ENCODE measurements at regions not wholly inside any gene's neighbourhood (a gene's known extent, or its start where the extent isn't known, plus 50 kb on each side); places are given as distances from the start of the nearest gene placed in this dataset.

GRCh38 chr5:118015511-118015910 lies 972.8 kb downstream of the DTWD2 start:
- Histone ChIP-seq H3K9ac (ENCODE audit: extremely low read depth, insufficient read length, low read length) (no peak overlapping the region), H4K91ac (ENCODE audit: insufficient read length, low read depth, low read length) (no peak overlapping the region), H3K9me3 (ENCODE audit: control insufficient read depth, low read depth, low read length) (no peaks in the 10 kb centered on the region), H3K27ac (ENCODE audit: insufficient read length, low read depth, low read length) (no peak overlapping the region), H3K56ac (ENCODE audit: insufficient read length, low read depth, low read length) (no peak overlapping the region), H2BK5ac (ENCODE audit: insufficient read length, low read length) (no peak overlapping the region), H2BK12ac (ENCODE audit: insufficient read length, low read depth, low read length) (no peak overlapping the region), H3K23me2 (ENCODE audit: insufficient read length, low read depth, low read length, poor library complexity, severe bottlenecking) (no peaks in the 10 kb centered on the region), H3K79me1 (ENCODE audit: insufficient read depth, low read depth, low read length, poor library complexity, severe bottlenecking) (no peaks in the 10 kb centered on the region), H3K4me2 (ENCODE audit: insufficient read depth, insufficient read length, low read length) (no peak overlapping the region), H2BK15ac (ENCODE audit: low read depth, low read length) (no peak overlapping the region), H3K14ac (ENCODE audit: insufficient read depth, low read length) (no peak overlapping the region), H2BK20ac (ENCODE audit: low read depth, low read length, poor library complexity, severe bottlenecking) (no peak overlapping the region), H3K79me2 (ENCODE audit: insufficient read depth, low read length) (no peaks in the 10 kb centered on the region), H4K20me1 (ENCODE audit: control insufficient read depth, insufficient read depth, insufficient read length) (no peaks in the 10 kb centered on the region), H3T11ph (ENCODE audit: low read length) (no peak overlapping the region), H3K4me1 (ENCODE audit: insufficient read depth, low read length) (no peaks in the 10 kb centered on the region; the same call in 1 of the 2 replicates), H3K4ac (ENCODE audit: low read depth, low read length) (no peak overlapping the region), H2BK120ac (ENCODE audit: low read depth, low read length, poor library complexity, severe bottlenecking) (no peak overlapping the region), H3K18ac (ENCODE audit: insufficient read length, low read depth, low read length) (no peak overlapping the region), H3K27me3 (ENCODE audit: insufficient read depth, low read length) (no peaks in the 10 kb centered on the region), H2AFZ (ENCODE audit: low read length) (no peak overlapping the region), H3K23ac (ENCODE audit: insufficient read length, low read depth, low read length) (no peak overlapping the region), H4K5ac (ENCODE audit: insufficient read length, low read depth, low read length) (no peak overlapping the region), H4K8ac (replicated peaks; ENCODE audit: insufficient read length, low read depth, low read length) (no peak overlapping the region), H2AK5ac (ENCODE audit: insufficient read length, low read length) (no peak overlapping the region)
- TF ChIP-seq CTCF (conservative IDR thresholded peaks at IDR 0.05) = no peak
- WGBS (ENCODE audit: extremely low coverage, insufficient read length, low lambda C conversion rate) = no CpG with 5 or more reads among the region's 2 CpGs
- Mint-ChIP-seq H3K27ac (no peak overlapping the region), H3K4me3 (no peak overlapping the region), H3K27me3 (ENCODE audit: low read depth) (no peaks in the 10 kb centered on the region), H3K9me3 (no peaks in the 10 kb centered on the region), H3K36me3 (ENCODE audit: insufficient read depth in 1 of 3, low read depth in 3 of 3) (no peaks in the 10 kb centered on the region), H3K4me1 (peaks cover 7 to 8% of the 10 kb centered on the region in 2 experiments)
- no peak for DNase-seq
